ENCODE measurements at regions not wholly inside any gene's neighbourhood (a gene's known extent, or its start where the extent isn't known, plus 50 kb on each side); places are given as distances from the start of the nearest gene placed in this dataset.
"Not testable (repeated sequence)": the region's sequence is repeated elsewhere in the genome, so short reads cannot be mapped to it uniquely, and the experiment has no call there.

- no peak for TF ChIP-seq MXD4 (CRISPR knock-in tag; IDR thresholded peaks at IDR 0.05; ENCODE audit: borderline replicate concordance)
- no peak for TF ChIP-seq MYBL2 (CRISPR knock-in tag; IDR thresholded peaks at IDR 0.05)
- TF ChIP-seq USF1 (CRISPR knock-in tag; IDR thresholded peaks at IDR 0.05), result no peak
- TF ChIP-seq CREM (CRISPR knock-in tag; IDR thresholded peaks at IDR 0.05), result no peak
- no peak for TF ChIP-seq CREB1 (CRISPR knock-in tag; IDR thresholded peaks at IDR 0.05)
- no peak for TF ChIP-seq SP1 (CRISPR knock-in tag; conservative IDR thresholded peaks at IDR 0.05)
- no peak for TF ChIP-seq IRF1 (CRISPR knock-in tag; IDR thresholded peaks at IDR 0.05)
- TF ChIP-seq FOXP1 (CRISPR knock-in tag; IDR thresholded peaks at IDR 0.05; ENCODE audit: borderline replicate concordance), result no peak
- TF ChIP-seq ZNF423 (CRISPR knock-in tag; IDR thresholded peaks at IDR 0.05), result no peak
Observed at GRCh38 chr20:1735417-1736089, 78.0 kb upstream of the SIRPG start (continued).

- Mint-ChIP-seq H3K36me3 (no peaks in the 10 kb centered on the region), H3K4me1 (peaks cover 46% of the 10 kb centered on the region), H3K4me3 (no peak overlapping the region), H3K9me3 (peaks cover 8% of the 10 kb centered on the region; the same call in 1 of the 2 replicates), H3K27ac (no peak overlapping the region), H3K27me3 (ENCODE audit: low read depth) (peaks cover 13% of the 10 kb centered on the region)
- ChIA-PET CTCF (no interaction called here), POLR2A (no interaction called here)
- no peak for ATAC-seq
- TF ChIP-seq ERG (CRISPR knock-in tag; IDR thresholded peaks at IDR 0.05) (no peak), ESRRA (CRISPR knock-in tag; IDR thresholded peaks at IDR 0.05; ENCODE audit: borderline replicate concordance) (no peak), ZNF121 (CRISPR knock-in tag; IDR thresholded peaks at IDR 0.05) (no peak)
- no peak for DNase-seq (ENCODE audit: low spot score)
Observed at GRCh38 chr20:1734269-1734858, 76.8 kb upstream of the SIRPG start.

GRCh38 chr20:1731828-1732375, 74.3 kb upstream of the SIRPG start:
- H3K36me3 Mint-ChIP-seq; CTCF ChIA-PET; POLR2A ChIA-PET; H3K9me3 Mint-ChIP-seq; DNase-seq (ENCODE audit: low spot score); H3K27ac Mint-ChIP-seq; H3K4me3 Mint-ChIP-seq; ATAC-seq: not testable (repeated sequence)
- Mint-ChIP-seq H3K27me3 (ENCODE audit: low read depth) (peaks cover 10% of the 10 kb centered on the region), H3K4me1 (peaks cover 35% of the 10 kb centered on the region)

- H3K36me3 Mint-ChIP-seq; CTCF ChIA-PET; POLR2A ChIA-PET; H3K27ac Mint-ChIP-seq; ATAC-seq; H3K4me3 Mint-ChIP-seq; DNase-seq (ENCODE audit: low spot score): not testable (repeated sequence)
- Mint-ChIP-seq H3K4me1 (peaks cover 35% of the 10 kb centered on the region), H3K27me3 (ENCODE audit: low read depth) (peaks cover 15% of the 10 kb centered on the region), H3K9me3 (peaks cover 10% of the 10 kb centered on the region; the same call in 1 of the 2 replicates)
Observed at GRCh38 chr20:1730981-1731711, 73.6 kb upstream of the SIRPG start.

- H3K4me3 Mint-ChIP-seq; ATAC-seq; H3K27ac Mint-ChIP-seq; DNase-seq (ENCODE audit: low spot score); H3K36me3 Mint-ChIP-seq; POLR2A ChIA-PET; CTCF ChIA-PET: not testable (repeated sequence)
- Mint-ChIP-seq H3K4me1 (peaks cover 23% of the 10 kb centered on the region), H3K9me3 (peaks cover 11% of the 10 kb centered on the region), H3K27me3 (ENCODE audit: low read depth) (peaks cover 43% of the 10 kb centered on the region)
Observed at GRCh38 chr20:1727303-1727702, 69.7 kb upstream of the SIRPG start.

All from WTC11 (cell line).